AG09309 (cell line): ENCODE measurements at regions not wholly inside any gene's neighbourhood (a gene's known extent, or its start where the extent isn't known, plus 50 kb on each side); places are given as distances from the start of the nearest gene placed in this dataset.

ENCODE experiments used
- DNase-seq: peaks from one replicate; pipeline ENCODE4 v3.0.0-alpha.2; 2010; ENCODE audit warnings: low read depth
- H3K4me3 ChIP-seq: 2 replicates; pipeline ENCODE4 v1.5.1; 2011; ENCODE audit warnings: mild to moderate bottlenecking, low read depth, low read length, moderate library complexity; ENCODE audit not compliant: control insufficient read depth
- TF ChIP-seq, protein P1 (sequence below): IDR thresholded peaks from 2 replicates; pipeline ENCODE4 v1.5.1; 2011; ENCODE audit warnings: mild to moderate bottlenecking, low read depth, low read length, inconsistent platforms; ENCODE audit not compliant: insufficient read depth, control insufficient read depth; ENCODE audit errors: missing control alignments

DNA sequence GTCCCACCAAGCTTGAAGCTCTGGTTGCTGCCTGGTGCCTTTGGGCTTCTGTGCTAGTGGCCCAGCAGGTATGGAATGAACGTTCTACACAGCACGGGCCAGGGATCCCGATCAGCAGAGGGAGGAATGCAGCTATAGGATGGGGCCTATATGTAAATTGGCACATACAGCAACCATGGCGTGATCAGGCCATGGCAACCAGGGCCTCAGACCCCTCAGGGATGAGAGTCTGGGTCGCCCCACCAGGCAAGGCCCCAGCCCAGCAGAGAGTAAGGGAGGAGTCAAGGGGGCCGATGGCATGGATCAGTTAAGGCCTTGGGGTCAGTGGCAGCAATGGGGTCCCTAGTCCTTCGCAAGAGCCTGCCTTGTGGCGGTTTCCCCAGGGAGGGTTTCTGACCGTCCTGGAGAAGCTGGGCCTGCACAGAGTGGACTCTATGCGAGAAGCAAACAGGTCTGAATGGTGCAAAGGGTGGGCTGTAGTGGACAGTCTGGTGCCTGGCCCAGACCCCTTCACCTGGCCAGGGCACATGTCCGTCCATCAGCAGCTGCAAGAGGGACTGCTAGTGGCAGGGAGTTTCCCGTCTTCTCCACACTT is 98.2 kb upstream of the SLC22A11 start:
- no peak overlapping the region for H3K4me3 ChIP-seq
- no peak for DNase-seq
- TF ChIP-seq, protein P1, sequence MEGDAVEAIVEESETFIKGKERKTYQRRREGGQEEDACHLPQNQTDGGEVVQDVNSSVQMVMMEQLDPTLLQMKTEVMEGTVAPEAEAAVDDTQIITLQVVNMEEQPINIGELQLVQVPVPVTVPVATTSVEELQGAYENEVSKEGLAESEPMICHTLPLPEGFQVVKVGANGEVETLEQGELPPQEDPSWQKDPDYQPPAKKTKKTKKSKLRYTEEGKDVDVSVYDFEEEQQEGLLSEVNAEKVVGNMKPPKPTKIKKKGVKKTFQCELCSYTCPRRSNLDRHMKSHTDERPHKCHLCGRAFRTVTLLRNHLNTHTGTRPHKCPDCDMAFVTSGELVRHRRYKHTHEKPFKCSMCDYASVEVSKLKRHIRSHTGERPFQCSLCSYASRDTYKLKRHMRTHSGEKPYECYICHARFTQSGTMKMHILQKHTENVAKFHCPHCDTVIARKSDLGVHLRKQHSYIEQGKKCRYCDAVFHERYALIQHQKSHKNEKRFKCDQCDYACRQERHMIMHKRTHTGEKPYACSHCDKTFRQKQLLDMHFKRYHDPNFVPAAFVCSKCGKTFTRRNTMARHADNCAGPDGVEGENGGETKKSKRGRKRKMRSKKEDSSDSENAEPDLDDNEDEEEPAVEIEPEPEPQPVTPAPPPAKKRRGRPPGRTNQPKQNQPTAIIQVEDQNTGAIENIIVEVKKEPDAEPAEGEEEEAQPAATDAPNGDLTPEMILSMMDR = no peak

DNA sequence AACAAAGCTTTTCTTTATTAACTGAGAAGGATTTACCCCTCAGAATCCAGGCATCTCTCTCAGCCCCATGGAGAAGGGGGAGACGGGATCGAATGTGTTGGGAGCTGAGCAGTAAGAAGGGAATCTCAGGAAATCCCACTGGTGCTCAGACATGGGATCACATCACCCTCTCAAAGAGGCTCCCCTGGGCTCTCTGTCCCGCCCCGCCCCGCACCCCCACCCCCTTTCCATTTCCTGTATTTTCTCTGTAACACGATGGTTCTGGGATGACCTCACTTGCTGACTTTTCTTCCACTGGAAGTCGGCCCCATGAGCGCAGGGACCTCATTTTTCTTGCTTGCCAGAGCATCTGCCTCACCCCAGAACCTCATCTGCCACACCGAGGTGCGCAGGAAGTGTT is 96.7 kb upstream of the SLC22A11 start:
- TF ChIP-seq, protein P1 = no peak
- H3K4me3 ChIP-seq = no peak overlapping the region
- DNase-seq = no peak

DNA sequence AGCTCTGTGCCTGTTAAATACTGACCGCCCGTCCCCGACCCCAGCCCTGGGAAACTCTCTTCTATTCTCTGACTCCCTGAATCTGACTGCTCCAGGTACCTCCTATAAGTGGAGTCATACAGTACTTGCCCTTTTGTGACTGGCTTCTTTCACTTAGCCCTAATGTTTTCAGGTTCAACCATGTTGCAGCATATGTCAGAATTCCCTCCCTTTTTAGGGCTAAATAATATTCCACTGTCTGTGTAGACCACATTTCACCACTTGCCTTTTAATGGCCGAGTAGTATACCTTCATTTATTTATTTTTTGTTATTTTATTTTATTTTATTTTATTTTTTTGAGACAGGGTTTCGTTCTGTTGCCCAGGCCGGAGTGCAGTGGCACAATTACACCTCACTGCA is 96.1 kb upstream of the SLC22A11 start:
- TF ChIP-seq, protein P1 = no peak
- no peak for DNase-seq
- H3K4me3 ChIP-seq = no peak overlapping the region

DNA sequence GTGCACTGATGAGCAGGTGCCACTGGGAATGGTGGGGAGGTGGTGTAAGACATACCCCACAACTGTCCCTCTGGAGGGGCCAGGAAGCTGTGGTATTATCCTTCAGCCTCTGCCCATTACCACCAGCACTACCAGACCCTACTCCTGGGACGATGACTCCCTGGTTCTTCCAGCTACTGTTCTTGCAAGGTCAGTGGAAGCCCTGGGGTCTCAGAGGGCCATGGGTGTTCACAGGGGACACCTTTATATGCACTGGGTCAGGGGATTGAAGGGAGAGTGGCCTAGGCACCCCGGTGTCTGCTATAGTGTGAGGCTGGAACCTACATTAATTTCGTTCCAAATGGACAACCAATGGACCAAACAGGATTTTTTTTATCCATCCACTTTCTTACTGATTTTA is 94.7 kb upstream of the SLC22A11 start:
- no peak overlapping the region for H3K4me3 ChIP-seq
- DNase-seq = no peak
- TF ChIP-seq, protein P1 = no peak

DNA sequence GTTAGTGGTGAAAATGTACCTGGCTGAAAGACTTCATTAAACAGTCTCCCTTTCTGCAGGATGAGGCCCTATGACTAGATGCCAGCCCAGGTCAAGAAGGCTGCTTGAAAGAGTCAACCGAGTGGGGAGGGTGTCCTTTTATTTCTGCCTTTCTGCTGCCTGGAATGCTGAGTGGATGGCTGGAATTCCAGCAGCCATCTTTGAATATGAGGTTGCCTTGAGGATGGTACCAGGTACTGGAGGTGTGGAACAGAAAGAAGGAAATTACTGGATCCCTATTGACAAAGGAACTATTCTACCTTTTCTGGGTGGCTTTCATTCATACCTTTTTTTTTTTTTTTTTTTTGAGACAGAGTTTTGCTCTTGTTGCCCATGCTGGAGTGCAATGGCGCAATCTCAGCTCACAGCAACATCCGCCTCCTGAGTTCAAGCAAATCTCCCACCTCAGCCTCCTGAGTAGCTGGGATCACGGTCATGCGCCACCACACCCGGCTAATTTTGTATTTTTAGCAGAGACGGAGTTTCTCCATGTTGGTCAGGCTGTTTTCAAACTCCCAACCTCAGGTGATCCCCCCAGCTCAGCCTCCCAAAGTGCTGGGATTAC is 89.5 kb upstream of the SLC22A11 start:
- DNase-seq = no peak

DNA sequence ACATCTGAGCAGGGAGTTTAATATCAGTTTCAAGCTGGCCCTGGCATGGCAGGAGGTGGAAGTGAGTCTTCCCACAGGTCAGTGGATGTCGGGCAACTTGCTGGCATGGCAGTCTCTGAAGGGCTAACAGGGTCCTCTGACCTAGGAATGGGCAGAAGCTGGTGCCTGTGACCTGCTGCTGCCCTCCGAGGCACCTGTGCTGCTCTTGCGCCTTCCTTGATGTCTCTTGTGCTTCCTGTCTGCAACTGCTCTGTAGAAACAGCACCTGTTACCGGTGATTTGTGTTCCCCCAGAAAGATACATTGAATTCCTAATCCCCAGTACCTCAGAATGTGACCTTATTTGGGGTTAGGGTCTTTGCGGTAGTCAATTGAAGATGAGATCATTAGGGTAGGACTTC is 86.5 kb upstream of the SLC22A11 start:
- H3K4me3 ChIP-seq = no peak overlapping the region
- TF ChIP-seq, protein P1 = no peak
- no peak for DNase-seq

More for the DNA sequence above, 89.5 kb upstream of the SLC22A11 start:
- TF ChIP-seq, protein P1 = no peak
- no peak overlapping the region for H3K4me3 ChIP-seq
